HCT116 (cell line): ENCODE measurements at regions not wholly inside any gene's neighbourhood (a gene's known extent, or its start where the extent isn't known, plus 50 kb on each side); places are given as distances from the start of the nearest gene placed in this dataset.

ENCODE experiments used
- ATAC-seq: fragments of 200-7000 bp; cut with Tn5 transposase; 2 replicates; pipeline ENCODE4 v1.9.1; 2020; ENCODE audit warnings: mild to moderate bottlenecking, moderate library complexity
- BruUV-seq: library from RNA; stranded (reverse); fragments of 400-500 nt; replicated peaks from 2 replicates; lab custom pipeline; 2021; lab: Mats Ljungman, UMichigan
- CTCF ChIA-PET: fragments of 300-600 bp; sonication (Branson Sonifier 250); formaldehyde crosslinking; loops from one replicate; lab custom pipeline; 2021; ENCODE audit warnings: antibody characterized with exemption; lab: Charles Lee
- POLR2A ChIA-PET: fragments of 300-600, 350-600 bp; sonication (Branson Sonifier 250); formaldehyde crosslinking; loops from one replicate; lab custom pipeline; 2021; ENCODE audit warnings: antibody characterized with exemption; lab: Charles Lee
- RAD21 ChIA-PET, 2 experiments: fragments of 300-600 bp; sonication (Branson Sonifier 250); formaldehyde crosslinking; loops; one replicate each; lab custom pipeline; 2023; ENCODE audit warnings: low total read pairs in 2 of 2; ENCODE audit not compliant: uncharacterized antibody in 2 of 2, unreplicated experiment in 2 of 2, low non-redundant PET in 1 of 2; lab: Charles Lee
- DNase-seq: peaks from one replicate; pipeline ENCODE4 v3.0.0-alpha.2; 2010; ENCODE audit warnings: low read depth, low spot score
- H2AFZ ChIP-seq: fragments of 200-600 bp; shearing (Covaris generic), sonication (generic); 2 replicates; pipeline ENCODE4 v1.6.1; 2017; ENCODE audit warnings: low read depth, mixed run types, mixed read lengths, antibody characterized with exemption, low read length; ENCODE audit not compliant: poor library complexity, severe bottlenecking
- H3K27ac ChIP-seq: 2 replicates; pipeline ENCODE4 v1.5.1; 2012; ENCODE audit warnings: low read depth, low read length
- H3K27me3 ChIP-seq: fragments of 200-600 bp; sonication (generic); 2 replicates; pipeline ENCODE4 v1.6.1; 2016; ENCODE audit warnings: mixed run types, low read length, mixed read lengths; ENCODE audit not compliant: insufficient read depth
- H3K36me3 ChIP-seq, 2 experiments: fragments of 200-500 bp in 1 of 2; fragments of 200-600 bp in 1 of 2; sonication (Bioruptor generic) in 1 of 2; sonication (generic) in 1 of 2; 2 replicates each; pipeline versions ENCODE4 v1.5.1 to v1.6.1; 2014 to 2016; ENCODE audit warnings: low read length in 2 of 2, inconsistent platforms in 1 of 2, mixed read lengths in 1 of 2, mixed run types in 1 of 2; ENCODE audit not compliant: insufficient read depth in 2 of 2, control insufficient read depth in 1 of 2
- H3K4me1 ChIP-seq, 2 experiments: fragments of 200-600 bp in 1 of 2; sonication (generic) in 1 of 2; 2 replicates each; pipeline versions ENCODE4 v1.5.1 to v1.6.1; 2012 to 2017; ENCODE audit warnings: low read length in 2 of 2, inconsistent platforms in 1 of 2, mild to moderate bottlenecking in 1 of 2, mixed read lengths in 1 of 2, mixed run types in 1 of 2, moderate library complexity in 1 of 2; ENCODE audit not compliant: insufficient read depth in 2 of 2, control insufficient read depth in 1 of 2
- H3K4me2 ChIP-seq: fragments of 200-600 bp; sonication (generic); 2 replicates; pipeline ENCODE4 v1.6.1; 2017; ENCODE audit warnings: mixed run types, low read length, mixed read lengths
- H3K4me3 ChIP-seq, 2 experiments: fragments of 200-600 bp in 1 of 2; sonication (generic) in 1 of 2; replicated peaks in 1 of 2; 2 replicates each; pipeline ENCODE4 v1.5.1; 2011 to 2016; ENCODE audit warnings: low read length in 2 of 2, control low read depth in 1 of 2, low read depth in 1 of 2, mild to moderate bottlenecking in 1 of 2, mixed read lengths in 1 of 2, mixed run types in 1 of 2
- H3K79me2 ChIP-seq: fragments of 200-600 bp; sonication (generic); 2 replicates; pipeline ENCODE4 v1.6.1; 2017; ENCODE audit warnings: mild to moderate bottlenecking, mixed run types, low read length, moderate library complexity, mixed read lengths; ENCODE audit not compliant: insufficient read depth
- H3K9ac ChIP-seq: fragments of 200-600 bp; sonication (generic); 2 replicates; pipeline ENCODE4 v1.6.1; 2016; ENCODE audit warnings: low read length, mixed read lengths
- H3K9me2 ChIP-seq: fragments of 200-600 bp; sonication (generic), shearing (Covaris generic); 2 replicates; pipeline ENCODE4 v1.6.1; 2017; ENCODE audit warnings: mixed run types, mild to moderate bottlenecking, moderate library complexity; ENCODE audit not compliant: insufficient read depth
- H3K9me3 ChIP-seq, 2 experiments: fragments of 200-500 bp in 1 of 2; fragments of 200-600 bp in 1 of 2; sonication (Bioruptor generic) in 1 of 2; sonication (generic) in 1 of 2; 2 replicates each; pipeline ENCODE4 v1.6.1; 2014 to 2017; ENCODE audit warnings: low read length in 2 of 2, mixed read lengths in 2 of 2, inconsistent platforms in 1 of 2, low read depth in 1 of 2, mild to moderate bottlenecking in 1 of 2, mixed run types in 1 of 2, moderate library complexity in 1 of 2; ENCODE audit not compliant: control insufficient read depth in 1 of 2, insufficient read depth in 1 of 2
- H4K20me1 ChIP-seq: fragments of 200-600 bp; sonication (generic), shearing (Covaris generic); 2 replicates; pipeline ENCODE4 v1.6.1; 2017; ENCODE audit warnings: mixed run types, mild to moderate bottlenecking, moderate library complexity; ENCODE audit not compliant: insufficient read depth
- CBX3 ChIP-seq: IDR thresholded peaks from 2 replicates; pipeline ENCODE4 v1.6.1; 2012; ENCODE audit warnings: low read depth
- CEBPB ChIP-seq: IDR thresholded peaks from 2 replicates; pipeline ENCODE4 v1.6.1; 2012; ENCODE audit warnings: low read depth
- EGR1 ChIP-seq: IDR thresholded peaks from 2 replicates; pipeline ENCODE4 v1.6.1; 2012; ENCODE audit warnings: low read depth
- EZH2phosphoT487 ChIP-seq: fragments of 200-600 bp; IDR thresholded peaks from 2 replicates; pipeline ENCODE4 v1.6.1; 2018; ENCODE audit warnings: antibody characterized with exemption, borderline replicate concordance
- FOSL1 ChIP-seq: IDR thresholded peaks from 2 replicates; pipeline ENCODE4 v1.6.1; 2012; ENCODE audit warnings: low read depth
- JUND ChIP-seq: IDR thresholded peaks from 2 replicates; pipeline ENCODE4 v1.6.1; 2012
- RAD21 ChIP-seq: IDR thresholded peaks from 2 replicates; pipeline ENCODE4 v1.6.1; 2012; ENCODE audit warnings: low read depth, mild to moderate bottlenecking
- SIN3A ChIP-seq: IDR thresholded peaks from 2 replicates; pipeline ENCODE4 v1.6.1; 2012; ENCODE audit warnings: low read depth
- SP1 ChIP-seq: IDR thresholded peaks from 2 replicates; pipeline ENCODE4 v1.6.1; 2012; ENCODE audit warnings: low read depth
- SRF ChIP-seq: IDR thresholded peaks from 2 replicates; pipeline ENCODE4 v1.6.1; 2012; ENCODE audit warnings: low read depth
- TCF7L2 ChIP-seq: IDR thresholded peaks from 2 replicates; pipeline ENCODE4 v1.7.0; 2011; ENCODE audit warnings: borderline replicate concordance, inconsistent platforms; ENCODE audit not compliant: insufficient read depth, insufficient read length; ENCODE audit errors: extremely low read depth
- YY1 ChIP-seq: IDR thresholded peaks from 2 replicates; pipeline ENCODE4 v1.6.1; 2011; ENCODE audit warnings: low read length, low read depth, moderate library complexity, mild to moderate bottlenecking; ENCODE audit not compliant: insufficient replicate concordance; ENCODE audit errors: extremely low read depth
- intact Hi-C: fragments of 100-400 bp; cut with micrococcal nuclease; formaldehyde crosslinking; loops from 2 replicates; pipeline ENCODE4 v1.10.0; 2022
- TF ChIP-seq, protein P1 (sequence below): IDR thresholded peaks from 2 replicates; pipeline ENCODE4 v1.6.1; 2011; ENCODE audit warnings: mild to moderate bottlenecking, low read length, moderate library complexity; ENCODE audit not compliant: insufficient replicate concordance; ENCODE audit errors: extremely low read depth
- TF ChIP-seq, protein P2 (sequence below): IDR thresholded peaks from 2 replicates; pipeline ENCODE4 v1.6.1; 2012
- TF ChIP-seq, protein P3 (sequence below), 3 experiments: fragments of 200-600 bp in 1 of 3; sonication (generic) in 1 of 3; IDR thresholded peaks in 2 of 3; conservative IDR thresholded peaks in 1 of 3; 2 replicates each; pipeline ENCODE4 v1.5.1; 2012 to 2017; ENCODE audit warnings: low read depth in 2 of 3, low read length in 2 of 3, antibody characterized with exemption in 1 of 3, borderline replicate concordance in 1 of 3, control low read depth in 1 of 3, mild to moderate bottlenecking in 1 of 3, mixed read lengths in 1 of 3, mixed run types in 1 of 3, moderate library complexity in 1 of 3; ENCODE audit not compliant: insufficient read depth in 1 of 3

DNA sequence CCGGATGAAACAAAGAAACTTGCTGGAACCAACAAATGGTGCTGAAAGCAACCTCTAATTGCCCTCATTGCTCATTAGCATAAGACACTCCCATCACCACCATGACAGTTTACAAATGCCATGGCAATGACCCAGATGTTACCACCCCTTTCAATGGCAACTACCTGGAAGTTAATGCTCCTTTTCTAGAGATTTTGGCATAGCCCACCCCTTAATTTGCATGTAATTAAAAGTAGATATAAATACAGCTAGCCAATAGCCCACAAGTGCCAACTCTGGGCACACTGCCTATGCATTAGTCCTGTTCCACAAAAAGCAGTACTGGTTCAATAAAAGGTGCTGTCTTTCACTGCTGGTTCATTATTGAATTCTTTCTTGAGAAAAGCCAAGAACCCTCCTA is 410.3 kb upstream of the PPP1R2C start:
- no peak overlapping the region for H2AFZ ChIP-seq
- ATAC-seq, result no peak
- H3K9me2 ChIP-seq, result no peaks in the 10 kb centered on the region
- H3K4me2 ChIP-seq, result no peak overlapping the region
- H4K20me1 ChIP-seq, result no peaks in the 10 kb centered on the region
- intact Hi-C loops, result no loop called here
- CTCF ChIA-PET, result no interaction called here
- H3K9ac ChIP-seq, result no peak overlapping the region
- no peaks in the 10 kb centered on the region for H3K4me1 ChIP-seq
- TF ChIP-seq, protein P1, sequence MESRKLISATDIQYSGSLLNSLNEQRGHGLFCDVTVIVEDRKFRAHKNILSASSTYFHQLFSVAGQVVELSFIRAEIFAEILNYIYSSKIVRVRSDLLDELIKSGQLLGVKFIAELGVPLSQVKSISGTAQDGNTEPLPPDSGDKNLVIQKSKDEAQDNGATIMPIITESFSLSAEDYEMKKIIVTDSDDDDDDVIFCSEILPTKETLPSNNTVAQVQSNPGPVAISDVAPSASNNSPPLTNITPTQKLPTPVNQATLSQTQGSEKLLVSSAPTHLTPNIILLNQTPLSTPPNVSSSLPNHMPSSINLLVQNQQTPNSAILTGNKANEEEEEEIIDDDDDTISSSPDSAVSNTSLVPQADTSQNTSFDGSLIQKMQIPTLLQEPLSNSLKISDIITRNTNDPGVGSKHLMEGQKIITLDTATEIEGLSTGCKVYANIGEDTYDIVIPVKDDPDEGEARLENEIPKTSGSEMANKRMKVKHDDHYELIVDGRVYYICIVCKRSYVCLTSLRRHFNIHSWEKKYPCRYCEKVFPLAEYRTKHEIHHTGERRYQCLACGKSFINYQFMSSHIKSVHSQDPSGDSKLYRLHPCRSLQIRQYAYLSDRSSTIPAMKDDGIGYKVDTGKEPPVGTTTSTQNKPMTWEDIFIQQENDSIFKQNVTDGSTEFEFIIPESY, result no peak
- TF ChIP-seq YY1 (no peak), SP1 (no peak)
- no TSS peak for BruUV-seq
- RAD21 ChIA-PET, result no interaction called here
- H3K79me2 ChIP-seq, result no peaks in the 10 kb centered on the region
- no peak overlapping the region for H3K4me3 ChIP-seq
- DNase-seq, result no peak
- H3K27me3 ChIP-seq, result no peaks in the 10 kb centered on the region
- H3K9me3 ChIP-seq, result no peaks in the 10 kb centered on the region
- no peaks in the 10 kb centered on the region for H3K36me3 ChIP-seq
- no peak overlapping the region for H3K27ac ChIP-seq
- POLR2A ChIA-PET, result no interaction called here

DNA sequence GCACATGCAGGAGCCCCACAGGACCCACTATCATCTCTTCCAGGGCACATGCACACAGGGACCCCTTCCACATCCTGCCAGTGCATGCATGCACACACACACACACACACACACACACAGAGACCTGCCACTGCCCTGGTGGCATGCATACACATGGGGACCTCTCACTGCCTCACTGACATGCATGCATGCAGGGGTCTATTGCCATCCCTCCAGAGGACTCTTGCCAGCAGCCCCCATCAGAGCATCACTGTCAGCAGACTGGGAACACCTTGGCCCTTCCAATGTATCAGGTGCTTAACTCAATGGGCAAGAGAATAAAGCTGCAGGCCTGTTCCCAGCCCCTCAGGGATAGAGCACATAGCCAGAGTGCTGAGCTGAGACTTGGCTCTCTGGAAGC is 433.6 kb upstream of the PPP1R2C start:
- ChIA-PET POLR2A (no interaction called here), RAD21 (no interaction called here), CTCF (no interaction called here)
- no peaks in the 10 kb centered on the region for H3K9me2 ChIP-seq
- ATAC-seq (no peak), DNase-seq (no peak)
- H4K20me1 ChIP-seq, result no peaks in the 10 kb centered on the region
- H3K9ac ChIP-seq, result no peak overlapping the region
- H3K9me3 ChIP-seq, result no peaks in the 10 kb centered on the region
- H3K4me1 ChIP-seq, result no peaks in the 10 kb centered on the region
- H3K4me3 ChIP-seq, result no peak overlapping the region
- no TSS peak for BruUV-seq
- no peak for TF ChIP-seq EGR1
- TF ChIP-seq, protein P1, result no peak
- TF ChIP-seq, protein P2, sequence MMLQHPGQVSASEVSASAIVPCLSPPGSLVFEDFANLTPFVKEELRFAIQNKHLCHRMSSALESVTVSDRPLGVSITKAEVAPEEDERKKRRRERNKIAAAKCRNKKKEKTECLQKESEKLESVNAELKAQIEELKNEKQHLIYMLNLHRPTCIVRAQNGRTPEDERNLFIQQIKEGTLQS, result no peak
- no peak for TF ChIP-seq SP1
- no peak for TF ChIP-seq YY1
- no peak for TF ChIP-seq CEBPB
- TF ChIP-seq RAD21, result no peak
- TF ChIP-seq TCF7L2, result no peak
- no peak for TF ChIP-seq FOSL1
- TF ChIP-seq, protein P3, sequence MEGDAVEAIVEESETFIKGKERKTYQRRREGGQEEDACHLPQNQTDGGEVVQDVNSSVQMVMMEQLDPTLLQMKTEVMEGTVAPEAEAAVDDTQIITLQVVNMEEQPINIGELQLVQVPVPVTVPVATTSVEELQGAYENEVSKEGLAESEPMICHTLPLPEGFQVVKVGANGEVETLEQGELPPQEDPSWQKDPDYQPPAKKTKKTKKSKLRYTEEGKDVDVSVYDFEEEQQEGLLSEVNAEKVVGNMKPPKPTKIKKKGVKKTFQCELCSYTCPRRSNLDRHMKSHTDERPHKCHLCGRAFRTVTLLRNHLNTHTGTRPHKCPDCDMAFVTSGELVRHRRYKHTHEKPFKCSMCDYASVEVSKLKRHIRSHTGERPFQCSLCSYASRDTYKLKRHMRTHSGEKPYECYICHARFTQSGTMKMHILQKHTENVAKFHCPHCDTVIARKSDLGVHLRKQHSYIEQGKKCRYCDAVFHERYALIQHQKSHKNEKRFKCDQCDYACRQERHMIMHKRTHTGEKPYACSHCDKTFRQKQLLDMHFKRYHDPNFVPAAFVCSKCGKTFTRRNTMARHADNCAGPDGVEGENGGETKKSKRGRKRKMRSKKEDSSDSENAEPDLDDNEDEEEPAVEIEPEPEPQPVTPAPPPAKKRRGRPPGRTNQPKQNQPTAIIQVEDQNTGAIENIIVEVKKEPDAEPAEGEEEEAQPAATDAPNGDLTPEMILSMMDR (IDR thresholded peaks at IDR 0.05 in 2 of 3, conservative IDR thresholded peaks at IDR 0.05 in 1 of 3; ENCODE audit: borderline replicate concordance in 1 of 3, insufficient read depth in 1 of 3, low read depth in 2 of 3, low read length in 2 of 3), result no peak
- TF ChIP-seq SRF, result no peak
- no peak for TF ChIP-seq SIN3A
- no peak for TF ChIP-seq EZH2phosphoT487
- TF ChIP-seq JUND, result no peak
- TF ChIP-seq CBX3, result no peak
- intact Hi-C loops, result no loop called here
- H3K27ac ChIP-seq, result no peak overlapping the region
- no peaks in the 10 kb centered on the region for H3K79me2 ChIP-seq
- no peak overlapping the region for H2AFZ ChIP-seq
- no peaks in the 10 kb centered on the region for H3K36me3 ChIP-seq
- H3K4me2 ChIP-seq, result no peak overlapping the region
- no peaks in the 10 kb centered on the region for H3K27me3 ChIP-seq
